Neural cell (in vitro differentiated cells): ENCODE measurements at regions not wholly inside any gene's neighbourhood (a gene's known extent, or its start where the extent isn't known, plus 50 kb on each side); places are given as distances from the start of the nearest gene placed in this dataset.

Experiments
- H2AFZ ChIP-seq: fragments of 200-600, 300-800 bp; sonication (generic), shearing (Covaris generic); 2 replicates; pipeline ENCODE4 v1.6.0; 2014; ENCODE audit warnings: low read depth, mild to moderate bottlenecking, antibody characterized with exemption, low read length, moderate library complexity
- H3F3A ChIP-seq: fragments of 200-600 bp; shearing (Covaris generic); 2 replicates; pipeline ENCODE4 v1.6.1; 2016; ENCODE audit warnings: mild to moderate bottlenecking, moderate library complexity, mixed read lengths, antibody characterized with exemption, low read length; ENCODE audit not compliant: insufficient read depth, poor library complexity, severe bottlenecking
- H3K27ac ChIP-seq: fragments of 200-600, 300-800 bp; sonication (generic), shearing (Covaris generic); 2 replicates; pipeline ENCODE4 v1.5.1; 2014; ENCODE audit warnings: mild to moderate bottlenecking, low read length, moderate library complexity
- H3K27me3 ChIP-seq: fragments of 300-800, 200-600 bp; sonication (generic), shearing (Covaris generic); 2 replicates; pipeline ENCODE4 v1.6.0; 2014; ENCODE audit warnings: mild to moderate bottlenecking, low read depth, low read length, moderate library complexity; ENCODE audit not compliant: insufficient read depth
- H3K36me3 ChIP-seq: fragments of 300-800, 200-600 bp; sonication (generic), shearing (Covaris generic); 2 replicates; pipeline ENCODE4 v1.5.1; 2014; ENCODE audit warnings: mild to moderate bottlenecking, antibody characterized with exemption, low read length, moderate library complexity; ENCODE audit not compliant: insufficient read depth
- H3K4me2 ChIP-seq: fragments of 300-800, 200-600 bp; sonication (generic), shearing (Covaris generic); 2 replicates; pipeline ENCODE4 v1.6.0; 2014; ENCODE audit warnings: mild to moderate bottlenecking, low read length
- H3K4me3 ChIP-seq: fragments of 300-800, 200-600 bp; sonication (generic), shearing (Covaris generic); 2 replicates; pipeline ENCODE4 v1.5.1; 2014; ENCODE audit warnings: mild to moderate bottlenecking, low read length, moderate library complexity
- H3K79me2 ChIP-seq: fragments of 200-600 bp; shearing (Covaris generic); replicated peaks from 2 replicates; pipeline ENCODE4 v1.6.0; 2014; ENCODE audit warnings: mild to moderate bottlenecking, low read length, moderate library complexity; ENCODE audit not compliant: insufficient read depth
- H3K9ac ChIP-seq: fragments of 300-800, 200-600 bp; sonication (generic), shearing (Covaris generic); 2 replicates; pipeline ENCODE4 v1.6.1; 2016; ENCODE audit warnings: mild to moderate bottlenecking, low read length, mixed read lengths
- H3K9me2 ChIP-seq: fragments of 200-600 bp; shearing (Covaris generic); 2 replicates; pipeline ENCODE4 v1.6.1; 2016; ENCODE audit warnings: mild to moderate bottlenecking, low read length, mixed read lengths; ENCODE audit not compliant: insufficient read depth
- H3K9me3 ChIP-seq: fragments of 200-600, 300-800 bp; sonication (generic), shearing (Covaris generic); 2 replicates; pipeline ENCODE4 v1.6.1; 2016; ENCODE audit warnings: mild to moderate bottlenecking, mixed run types, low read length, moderate library complexity, mixed read lengths
- H4K20me1 ChIP-seq: fragments of 200-600 bp; shearing (Covaris generic); 2 replicates; pipeline ENCODE4 v1.6.1; 2016; ENCODE audit warnings: mild to moderate bottlenecking, mixed run types; ENCODE audit not compliant: insufficient read depth
- EP300 ChIP-seq: fragments of 450-650 bp; conservative IDR thresholded peaks from 2 replicates; pipeline ENCODE4 v1.6.1; 2014; ENCODE audit warnings: antibody characterized with exemption, mild to moderate bottlenecking, moderate library complexity; ENCODE audit not compliant: poor library complexity, severe bottlenecking
- EZH2 ChIP-seq: fragments of 200-600, 300-800 bp; shearing (Covaris generic), sonication (generic); IDR thresholded peaks from 2 replicates; pipeline ENCODE4 v1.6.1; 2014; ENCODE audit warnings: antibody characterized with exemption, low read length, borderline replicate concordance, mild to moderate bottlenecking; ENCODE audit not compliant: insufficient read depth, poor library complexity, severe bottlenecking
- MXI1 ChIP-seq: fragments of 450-650 bp; conservative IDR thresholded peaks from 2 replicates; pipeline ENCODE4 v1.6.1; 2014; ENCODE audit warnings: antibody characterized with exemption, mild to moderate bottlenecking; ENCODE audit not compliant: poor library complexity, severe bottlenecking
- POLR2AphosphoS5 ChIP-seq: IDR thresholded peaks from 2 replicates; pipeline ENCODE4 v1.6.1; 2012
- RAD21 ChIP-seq: fragments of 450-650 bp; conservative IDR thresholded peaks from 2 replicates; pipeline ENCODE4 v1.6.1; 2014; ENCODE audit warnings: antibody characterized with exemption, mild to moderate bottlenecking, moderate library complexity
- SMC3 ChIP-seq: fragments of 450-650 bp; conservative IDR thresholded peaks from 2 replicates; pipeline ENCODE4 v1.6.1; 2014; ENCODE audit warnings: antibody characterized with exemption, mild to moderate bottlenecking, moderate library complexity; ENCODE audit not compliant: poor library complexity
- TAF1 ChIP-seq: IDR thresholded peaks from 2 replicates; pipeline ENCODE4 v1.6.1; 2012; ENCODE audit warnings: low read depth
- TF ChIP-seq, protein P1 (sequence below): IDR thresholded peaks from 2 replicates; pipeline ENCODE4 v1.6.1; 2012; ENCODE audit warnings: borderline replicate concordance
- TF ChIP-seq, protein P2 (sequence below): fragments of 450-650 bp; IDR thresholded peaks from 2 replicates; pipeline ENCODE4 v1.5.1; 2014; ENCODE audit warnings: antibody characterized with exemption, mild to moderate bottlenecking, moderate library complexity; ENCODE audit not compliant: poor library complexity, severe bottlenecking

DNA sequence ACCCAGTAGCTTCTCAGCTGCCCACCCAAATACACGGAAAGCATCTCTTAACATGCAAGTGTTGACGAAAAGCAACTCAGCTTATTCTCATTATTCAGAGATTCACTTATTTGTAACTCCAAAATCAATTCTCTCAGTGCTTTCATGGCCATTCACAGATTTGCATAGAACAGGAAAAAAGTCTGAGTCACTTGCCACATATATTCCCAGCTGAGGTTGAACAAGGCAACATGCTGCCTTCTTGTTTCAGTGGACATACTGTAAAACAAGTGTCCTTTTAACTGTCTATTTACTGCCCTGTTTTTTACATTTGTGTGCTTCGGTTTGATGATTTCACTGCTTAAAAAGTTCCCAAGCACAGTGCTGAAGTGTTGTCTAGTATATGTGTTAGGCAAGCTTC, 273.0 kb downstream of the LTN1 start:
- H3K9me3 ChIP-seq, result no peaks in the 10 kb centered on the region
- no peak overlapping the region for H3K4me3 ChIP-seq
- TF ChIP-seq EP300 (no peak), EZH2 (no peak), POLR2AphosphoS5 (no peak), TAF1 (no peak), RAD21 (no peak), MXI1 (no peak), SMC3 (no peak)
- TF ChIP-seq, protein P1, sequence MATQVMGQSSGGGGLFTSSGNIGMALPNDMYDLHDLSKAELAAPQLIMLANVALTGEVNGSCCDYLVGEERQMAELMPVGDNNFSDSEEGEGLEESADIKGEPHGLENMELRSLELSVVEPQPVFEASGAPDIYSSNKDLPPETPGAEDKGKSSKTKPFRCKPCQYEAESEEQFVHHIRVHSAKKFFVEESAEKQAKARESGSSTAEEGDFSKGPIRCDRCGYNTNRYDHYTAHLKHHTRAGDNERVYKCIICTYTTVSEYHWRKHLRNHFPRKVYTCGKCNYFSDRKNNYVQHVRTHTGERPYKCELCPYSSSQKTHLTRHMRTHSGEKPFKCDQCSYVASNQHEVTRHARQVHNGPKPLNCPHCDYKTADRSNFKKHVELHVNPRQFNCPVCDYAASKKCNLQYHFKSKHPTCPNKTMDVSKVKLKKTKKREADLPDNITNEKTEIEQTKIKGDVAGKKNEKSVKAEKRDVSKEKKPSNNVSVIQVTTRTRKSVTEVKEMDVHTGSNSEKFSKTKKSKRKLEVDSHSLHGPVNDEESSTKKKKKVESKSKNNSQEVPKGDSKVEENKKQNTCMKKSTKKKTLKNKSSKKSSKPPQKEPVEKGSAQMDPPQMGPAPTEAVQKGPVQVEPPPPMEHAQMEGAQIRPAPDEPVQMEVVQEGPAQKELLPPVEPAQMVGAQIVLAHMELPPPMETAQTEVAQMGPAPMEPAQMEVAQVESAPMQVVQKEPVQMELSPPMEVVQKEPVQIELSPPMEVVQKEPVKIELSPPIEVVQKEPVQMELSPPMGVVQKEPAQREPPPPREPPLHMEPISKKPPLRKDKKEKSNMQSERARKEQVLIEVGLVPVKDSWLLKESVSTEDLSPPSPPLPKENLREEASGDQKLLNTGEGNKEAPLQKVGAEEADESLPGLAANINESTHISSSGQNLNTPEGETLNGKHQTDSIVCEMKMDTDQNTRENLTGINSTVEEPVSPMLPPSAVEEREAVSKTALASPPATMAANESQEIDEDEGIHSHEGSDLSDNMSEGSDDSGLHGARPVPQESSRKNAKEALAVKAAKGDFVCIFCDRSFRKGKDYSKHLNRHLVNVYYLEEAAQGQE, result no peak
- TF ChIP-seq, protein P2, sequence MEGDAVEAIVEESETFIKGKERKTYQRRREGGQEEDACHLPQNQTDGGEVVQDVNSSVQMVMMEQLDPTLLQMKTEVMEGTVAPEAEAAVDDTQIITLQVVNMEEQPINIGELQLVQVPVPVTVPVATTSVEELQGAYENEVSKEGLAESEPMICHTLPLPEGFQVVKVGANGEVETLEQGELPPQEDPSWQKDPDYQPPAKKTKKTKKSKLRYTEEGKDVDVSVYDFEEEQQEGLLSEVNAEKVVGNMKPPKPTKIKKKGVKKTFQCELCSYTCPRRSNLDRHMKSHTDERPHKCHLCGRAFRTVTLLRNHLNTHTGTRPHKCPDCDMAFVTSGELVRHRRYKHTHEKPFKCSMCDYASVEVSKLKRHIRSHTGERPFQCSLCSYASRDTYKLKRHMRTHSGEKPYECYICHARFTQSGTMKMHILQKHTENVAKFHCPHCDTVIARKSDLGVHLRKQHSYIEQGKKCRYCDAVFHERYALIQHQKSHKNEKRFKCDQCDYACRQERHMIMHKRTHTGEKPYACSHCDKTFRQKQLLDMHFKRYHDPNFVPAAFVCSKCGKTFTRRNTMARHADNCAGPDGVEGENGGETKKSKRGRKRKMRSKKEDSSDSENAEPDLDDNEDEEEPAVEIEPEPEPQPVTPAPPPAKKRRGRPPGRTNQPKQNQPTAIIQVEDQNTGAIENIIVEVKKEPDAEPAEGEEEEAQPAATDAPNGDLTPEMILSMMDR, result no peak
- H2AFZ ChIP-seq, result no peak overlapping the region
- H4K20me1 ChIP-seq, result no peaks in the 10 kb centered on the region
- H3K27ac ChIP-seq, result no peak overlapping the region
- no peak overlapping the region for H3K4me2 ChIP-seq
- H3F3A ChIP-seq, result no peaks in the 10 kb centered on the region
- no peaks in the 10 kb centered on the region for H3K36me3 ChIP-seq
- no peaks in the 10 kb centered on the region for H3K79me2 ChIP-seq
- no peaks in the 10 kb centered on the region for H3K27me3 ChIP-seq
- no peak overlapping the region for H3K9ac ChIP-seq
- no peaks in the 10 kb centered on the region for H3K9me2 ChIP-seq

GRCh38 chr21:28714777-28715464, 277.8 kb downstream of the LTN1 start:
- Histone ChIP-seq H3F3A (no peaks in the 10 kb centered on the region), H3K27ac (no peak overlapping the region), H3K4me2 (no peak overlapping the region), H4K20me1 (no peaks in the 10 kb centered on the region), H3K4me3 (no peak overlapping the region), H2AFZ (no peak overlapping the region), H3K9me3 (no peaks in the 10 kb centered on the region), H3K9ac (no peak overlapping the region), H3K79me2 (no peaks in the 10 kb centered on the region), H3K27me3 (no peaks in the 10 kb centered on the region), H3K36me3 (no peaks in the 10 kb centered on the region), H3K9me2 (no peaks in the 10 kb centered on the region)
- TF ChIP-seq POLR2AphosphoS5 (no peak), RAD21 (no peak), TAF1 (no peak)
- TF ChIP-seq, protein P2, result no peak
